AG08395 (cell line): ENCODE measurements at regions not wholly inside any gene's neighbourhood (a gene's known extent, or its start where the extent isn't known, plus 50 kb on each side); places are given as distances from the start of the nearest gene placed in this dataset.
A peak's percentile ranks its signal among the peaks of the same experiment; 100 is the strongest.

Source experiments
- DNase-seq: peaks from one replicate; pipeline ENCODE4 v3.0.0; 2012; ENCODE audit warnings: mixed read lengths, low spot score

- no peak for DNase-seq
These were observed 153.8 kb downstream of the GNAI1 start for GRCh38 chr7:80288175-80289122.

GRCh38 chr7:80287400-80288174 lies 153.0 kb downstream of the GNAI1 start:
- DNase-seq = no peak

GRCh38 chr7:80286611-80287010 lies 152.0 kb downstream of the GNAI1 start:
- no peak for DNase-seq

- DNase-seq = peak; percentile 71
These were observed 150.2 kb downstream of the GNAI1 start for GRCh38 chr7:80284855-80285254.

GRCh38 chr7:80279760-80280159 lies 145.1 kb downstream of the GNAI1 start:
- DNase-seq = no peak

GRCh38 chr7:80278737-80279136 lies 144.1 kb downstream of the GNAI1 start:
- DNase-seq = no peak

- DNase-seq = peak; percentile 27
These were observed 143.1 kb downstream of the GNAI1 start for GRCh38 chr7:80277434-80278427.
